HL-60 (cell line): ENCODE measurements at regions not wholly inside any gene's neighbourhood (a gene's known extent, or its start where the extent isn't known, plus 50 kb on each side); places are given as distances from the start of the nearest gene placed in this dataset.

Experiments used
- CTCF ChIP-seq: IDR thresholded peaks from one replicate; pipeline ENCODE4 v1.5.1; 2011; ENCODE audit warnings: low read length, control low read depth, inconsistent platforms; ENCODE audit not compliant: insufficient read depth
- SPI1 ChIP-seq: IDR thresholded peaks from 2 replicates; pipeline ENCODE4 v1.6.1; 2012; ENCODE audit warnings: low read depth, mild to moderate bottlenecking, borderline replicate concordance

GRCh38 chr6:169961772-169962561 is 210.5 kb downstream of the ERMARD start:
- TF ChIP-seq CTCF (no peak), SPI1 (no peak)
